Neural cell (in vitro differentiated cells): ENCODE measurements at regions not wholly inside any gene's neighbourhood (a gene's known extent, or its start where the extent isn't known, plus 50 kb on each side); places are given as distances from the start of the nearest gene placed in this dataset.

Source experiments
- H2AFZ ChIP-seq: fragments of 200-600, 300-800 bp; sonication (generic), shearing (Covaris generic); 2 replicates; pipeline ENCODE4 v1.6.0; 2014; ENCODE audit warnings: low read depth, mild to moderate bottlenecking, antibody characterized with exemption, low read length, moderate library complexity
- H3F3A ChIP-seq: fragments of 200-600 bp; shearing (Covaris generic); 2 replicates; pipeline ENCODE4 v1.6.1; 2016; ENCODE audit warnings: mild to moderate bottlenecking, moderate library complexity, mixed read lengths, antibody characterized with exemption, low read length; ENCODE audit not compliant: insufficient read depth, poor library complexity, severe bottlenecking
- H3K27ac ChIP-seq: fragments of 200-600, 300-800 bp; sonication (generic), shearing (Covaris generic); 2 replicates; pipeline ENCODE4 v1.5.1; 2014; ENCODE audit warnings: mild to moderate bottlenecking, low read length, moderate library complexity
- H3K27me3 ChIP-seq: fragments of 300-800, 200-600 bp; sonication (generic), shearing (Covaris generic); 2 replicates; pipeline ENCODE4 v1.6.0; 2014; ENCODE audit warnings: mild to moderate bottlenecking, low read depth, low read length, moderate library complexity; ENCODE audit not compliant: insufficient read depth
- H3K36me3 ChIP-seq: fragments of 300-800, 200-600 bp; sonication (generic), shearing (Covaris generic); 2 replicates; pipeline ENCODE4 v1.5.1; 2014; ENCODE audit warnings: mild to moderate bottlenecking, antibody characterized with exemption, low read length, moderate library complexity; ENCODE audit not compliant: insufficient read depth
- H3K4me2 ChIP-seq: fragments of 300-800, 200-600 bp; sonication (generic), shearing (Covaris generic); 2 replicates; pipeline ENCODE4 v1.6.0; 2014; ENCODE audit warnings: mild to moderate bottlenecking, low read length
- H3K4me3 ChIP-seq: fragments of 300-800, 200-600 bp; sonication (generic), shearing (Covaris generic); 2 replicates; pipeline ENCODE4 v1.5.1; 2014; ENCODE audit warnings: mild to moderate bottlenecking, low read length, moderate library complexity
- H3K79me2 ChIP-seq: fragments of 200-600 bp; shearing (Covaris generic); replicated peaks from 2 replicates; pipeline ENCODE4 v1.6.0; 2014; ENCODE audit warnings: mild to moderate bottlenecking, low read length, moderate library complexity; ENCODE audit not compliant: insufficient read depth
- H3K9ac ChIP-seq: fragments of 300-800, 200-600 bp; sonication (generic), shearing (Covaris generic); 2 replicates; pipeline ENCODE4 v1.6.1; 2016; ENCODE audit warnings: mild to moderate bottlenecking, low read length, mixed read lengths
- H3K9me2 ChIP-seq: fragments of 200-600 bp; shearing (Covaris generic); 2 replicates; pipeline ENCODE4 v1.6.1; 2016; ENCODE audit warnings: mild to moderate bottlenecking, low read length, mixed read lengths; ENCODE audit not compliant: insufficient read depth
- H3K9me3 ChIP-seq: fragments of 200-600, 300-800 bp; sonication (generic), shearing (Covaris generic); 2 replicates; pipeline ENCODE4 v1.6.1; 2016; ENCODE audit warnings: mild to moderate bottlenecking, mixed run types, low read length, moderate library complexity, mixed read lengths
- H4K20me1 ChIP-seq: fragments of 200-600 bp; shearing (Covaris generic); 2 replicates; pipeline ENCODE4 v1.6.1; 2016; ENCODE audit warnings: mild to moderate bottlenecking, mixed run types; ENCODE audit not compliant: insufficient read depth
- EP300 ChIP-seq: fragments of 450-650 bp; conservative IDR thresholded peaks from 2 replicates; pipeline ENCODE4 v1.6.1; 2014; ENCODE audit warnings: antibody characterized with exemption, mild to moderate bottlenecking, moderate library complexity; ENCODE audit not compliant: poor library complexity, severe bottlenecking
- EZH2 ChIP-seq: fragments of 200-600, 300-800 bp; shearing (Covaris generic), sonication (generic); IDR thresholded peaks from 2 replicates; pipeline ENCODE4 v1.6.1; 2014; ENCODE audit warnings: antibody characterized with exemption, low read length, borderline replicate concordance, mild to moderate bottlenecking; ENCODE audit not compliant: insufficient read depth, poor library complexity, severe bottlenecking
- MXI1 ChIP-seq: fragments of 450-650 bp; conservative IDR thresholded peaks from 2 replicates; pipeline ENCODE4 v1.6.1; 2014; ENCODE audit warnings: antibody characterized with exemption, mild to moderate bottlenecking; ENCODE audit not compliant: poor library complexity, severe bottlenecking
- POLR2AphosphoS5 ChIP-seq: IDR thresholded peaks from 2 replicates; pipeline ENCODE4 v1.6.1; 2012
- RAD21 ChIP-seq: fragments of 450-650 bp; conservative IDR thresholded peaks from 2 replicates; pipeline ENCODE4 v1.6.1; 2014; ENCODE audit warnings: antibody characterized with exemption, mild to moderate bottlenecking, moderate library complexity
- SMC3 ChIP-seq: fragments of 450-650 bp; conservative IDR thresholded peaks from 2 replicates; pipeline ENCODE4 v1.6.1; 2014; ENCODE audit warnings: antibody characterized with exemption, mild to moderate bottlenecking, moderate library complexity; ENCODE audit not compliant: poor library complexity
- TAF1 ChIP-seq: IDR thresholded peaks from 2 replicates; pipeline ENCODE4 v1.6.1; 2012; ENCODE audit warnings: low read depth
- TF ChIP-seq, protein P1 (sequence below): IDR thresholded peaks from 2 replicates; pipeline ENCODE4 v1.6.1; 2012; ENCODE audit warnings: borderline replicate concordance
- TF ChIP-seq, protein P2 (sequence below): fragments of 450-650 bp; IDR thresholded peaks from 2 replicates; pipeline ENCODE4 v1.5.1; 2014; ENCODE audit warnings: antibody characterized with exemption, mild to moderate bottlenecking, moderate library complexity; ENCODE audit not compliant: poor library complexity, severe bottlenecking

DNA sequence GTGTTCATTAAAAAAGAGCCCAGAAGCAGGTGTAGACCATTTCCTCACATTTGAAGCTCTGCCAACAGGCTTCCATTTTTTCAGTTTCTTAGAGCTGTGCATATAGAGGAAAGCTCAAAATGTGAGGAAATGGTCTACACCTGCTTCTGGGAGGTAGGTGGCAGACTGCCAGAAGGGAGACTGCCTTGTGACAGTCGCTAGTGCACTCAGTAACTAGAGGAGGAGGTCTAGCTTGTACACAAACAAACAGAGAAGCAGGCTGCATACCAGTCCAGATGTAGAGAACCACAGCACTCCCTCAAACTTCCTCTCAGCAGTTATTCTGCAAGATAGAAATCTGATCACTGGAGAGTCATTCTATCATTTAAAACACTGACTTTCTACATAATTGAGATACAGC is 800.2 kb downstream of the EFNB2 start:
- Histone ChIP-seq H3K27ac (no peak overlapping the region), H4K20me1 (no peaks in the 10 kb centered on the region), H3K9me3 (no peaks in the 10 kb centered on the region), H3K4me3 (no peak overlapping the region), H3K79me2 (no peaks in the 10 kb centered on the region), H2AFZ (no peak overlapping the region), H3K4me2 (no peak overlapping the region), H3F3A (no peaks in the 10 kb centered on the region), H3K36me3 (no peaks in the 10 kb centered on the region), H3K9me2 (no peaks in the 10 kb centered on the region), H3K9ac (no peak overlapping the region), H3K27me3 (no peaks in the 10 kb centered on the region)
- no peak for TF ChIP-seq EZH2
- no peak for TF ChIP-seq SMC3
- no peak for TF ChIP-seq RAD21
- TF ChIP-seq, protein P1, sequence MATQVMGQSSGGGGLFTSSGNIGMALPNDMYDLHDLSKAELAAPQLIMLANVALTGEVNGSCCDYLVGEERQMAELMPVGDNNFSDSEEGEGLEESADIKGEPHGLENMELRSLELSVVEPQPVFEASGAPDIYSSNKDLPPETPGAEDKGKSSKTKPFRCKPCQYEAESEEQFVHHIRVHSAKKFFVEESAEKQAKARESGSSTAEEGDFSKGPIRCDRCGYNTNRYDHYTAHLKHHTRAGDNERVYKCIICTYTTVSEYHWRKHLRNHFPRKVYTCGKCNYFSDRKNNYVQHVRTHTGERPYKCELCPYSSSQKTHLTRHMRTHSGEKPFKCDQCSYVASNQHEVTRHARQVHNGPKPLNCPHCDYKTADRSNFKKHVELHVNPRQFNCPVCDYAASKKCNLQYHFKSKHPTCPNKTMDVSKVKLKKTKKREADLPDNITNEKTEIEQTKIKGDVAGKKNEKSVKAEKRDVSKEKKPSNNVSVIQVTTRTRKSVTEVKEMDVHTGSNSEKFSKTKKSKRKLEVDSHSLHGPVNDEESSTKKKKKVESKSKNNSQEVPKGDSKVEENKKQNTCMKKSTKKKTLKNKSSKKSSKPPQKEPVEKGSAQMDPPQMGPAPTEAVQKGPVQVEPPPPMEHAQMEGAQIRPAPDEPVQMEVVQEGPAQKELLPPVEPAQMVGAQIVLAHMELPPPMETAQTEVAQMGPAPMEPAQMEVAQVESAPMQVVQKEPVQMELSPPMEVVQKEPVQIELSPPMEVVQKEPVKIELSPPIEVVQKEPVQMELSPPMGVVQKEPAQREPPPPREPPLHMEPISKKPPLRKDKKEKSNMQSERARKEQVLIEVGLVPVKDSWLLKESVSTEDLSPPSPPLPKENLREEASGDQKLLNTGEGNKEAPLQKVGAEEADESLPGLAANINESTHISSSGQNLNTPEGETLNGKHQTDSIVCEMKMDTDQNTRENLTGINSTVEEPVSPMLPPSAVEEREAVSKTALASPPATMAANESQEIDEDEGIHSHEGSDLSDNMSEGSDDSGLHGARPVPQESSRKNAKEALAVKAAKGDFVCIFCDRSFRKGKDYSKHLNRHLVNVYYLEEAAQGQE, result no peak
- TF ChIP-seq EP300, result no peak
- TF ChIP-seq TAF1, result no peak
- TF ChIP-seq MXI1, result no peak
- TF ChIP-seq POLR2AphosphoS5, result no peak
- TF ChIP-seq, protein P2, sequence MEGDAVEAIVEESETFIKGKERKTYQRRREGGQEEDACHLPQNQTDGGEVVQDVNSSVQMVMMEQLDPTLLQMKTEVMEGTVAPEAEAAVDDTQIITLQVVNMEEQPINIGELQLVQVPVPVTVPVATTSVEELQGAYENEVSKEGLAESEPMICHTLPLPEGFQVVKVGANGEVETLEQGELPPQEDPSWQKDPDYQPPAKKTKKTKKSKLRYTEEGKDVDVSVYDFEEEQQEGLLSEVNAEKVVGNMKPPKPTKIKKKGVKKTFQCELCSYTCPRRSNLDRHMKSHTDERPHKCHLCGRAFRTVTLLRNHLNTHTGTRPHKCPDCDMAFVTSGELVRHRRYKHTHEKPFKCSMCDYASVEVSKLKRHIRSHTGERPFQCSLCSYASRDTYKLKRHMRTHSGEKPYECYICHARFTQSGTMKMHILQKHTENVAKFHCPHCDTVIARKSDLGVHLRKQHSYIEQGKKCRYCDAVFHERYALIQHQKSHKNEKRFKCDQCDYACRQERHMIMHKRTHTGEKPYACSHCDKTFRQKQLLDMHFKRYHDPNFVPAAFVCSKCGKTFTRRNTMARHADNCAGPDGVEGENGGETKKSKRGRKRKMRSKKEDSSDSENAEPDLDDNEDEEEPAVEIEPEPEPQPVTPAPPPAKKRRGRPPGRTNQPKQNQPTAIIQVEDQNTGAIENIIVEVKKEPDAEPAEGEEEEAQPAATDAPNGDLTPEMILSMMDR, result no peak

DNA sequence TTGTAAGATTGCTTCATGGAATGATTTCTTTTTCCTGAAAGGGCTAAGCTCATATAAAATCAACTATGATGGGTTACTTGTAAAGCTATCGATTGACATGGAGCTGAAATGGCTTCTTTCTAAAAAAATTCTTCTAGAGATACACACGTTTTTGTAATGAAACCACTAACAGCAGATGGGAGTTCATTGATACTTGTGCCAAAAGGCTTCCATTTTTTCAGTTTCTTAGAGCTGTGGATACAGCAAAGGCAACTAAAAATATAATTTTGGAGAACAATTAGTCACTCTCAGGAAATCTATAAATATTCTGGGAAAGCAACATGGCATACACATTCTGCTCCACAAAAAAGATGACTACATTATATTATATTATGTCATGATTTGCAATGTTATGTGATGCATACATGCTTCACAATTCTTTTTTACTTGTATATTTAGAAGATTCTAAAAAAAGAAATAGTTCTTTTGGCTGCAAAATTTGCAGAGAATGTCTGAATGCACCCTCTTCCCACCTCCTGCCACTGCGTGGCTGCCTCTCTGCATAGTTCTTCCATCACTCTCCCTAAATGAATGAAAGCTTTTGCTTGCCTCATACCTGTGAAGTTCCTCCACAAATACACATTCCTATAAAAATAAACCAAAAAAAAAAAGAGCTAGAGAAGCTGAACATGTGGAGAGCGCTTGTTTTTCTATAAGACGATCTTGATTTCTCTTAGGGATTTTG is 802.5 kb downstream of the EFNB2 start:
- H3K36me3 ChIP-seq, result no peaks in the 10 kb centered on the region
- H3K4me2 ChIP-seq, result no peak overlapping the region
- no peaks in the 10 kb centered on the region for H4K20me1 ChIP-seq
- H3K27me3 ChIP-seq, result no peaks in the 10 kb centered on the region
- no peaks in the 10 kb centered on the region for H3K79me2 ChIP-seq
- H2AFZ ChIP-seq, result no peak overlapping the region
- no peaks in the 10 kb centered on the region for H3K9me3 ChIP-seq
- TF ChIP-seq MXI1 (no peak), POLR2AphosphoS5 (no peak), RAD21 (no peak), SMC3 (no peak), TAF1 (no peak), EP300 (no peak), EZH2 (no peak)
- TF ChIP-seq, protein P2, result no peak
- TF ChIP-seq, protein P1, result no peak
- H3F3A ChIP-seq, result no peaks in the 10 kb centered on the region
- H3K27ac ChIP-seq, result no peak overlapping the region
- no peaks in the 10 kb centered on the region for H3K9me2 ChIP-seq
- H3K4me3 ChIP-seq, result no peak overlapping the region
- H3K9ac ChIP-seq, result no peak overlapping the region
